ENCODE measurements at regions not wholly inside any gene's neighbourhood (a gene's known extent, or its start where the extent isn't known, plus 50 kb on each side); places are given as distances from the start of the nearest gene placed in this dataset.

GRCh38 chr5:122600924-122601323, 174.0 kb upstream of the SNX2 start:
- no peak for DNase-seq
- no peak overlapping the region for H3K27ac Mint-ChIP-seq
- H3K36me3 ChIP-seq (ENCODE audit: control insufficient read depth, insufficient read depth, low read length): no peaks in the 10 kb centered on the region
- H3K4me3 ChIP-seq (ENCODE audit: low read depth, low read length): no peak overlapping the region
- no peaks in the 10 kb centered on the region for H3K36me3 Mint-ChIP-seq
- no peaks in the 10 kb centered on the region for H3K27me3 ChIP-seq (ENCODE audit: control insufficient read depth, insufficient read depth, low read length)
- H3K4me1 ChIP-seq (ENCODE audit: control insufficient read depth, insufficient read depth, low read length, poor library complexity, severe bottlenecking): no peaks in the 10 kb centered on the region
- no peaks in the 10 kb centered on the region for H3K27me3 Mint-ChIP-seq
- H3K9me3 ChIP-seq (ENCODE audit: control insufficient read depth in 2 of 2, low read length in 2 of 2): no peaks in the 10 kb centered on the region
- no peak overlapping the region for H3K4me3 Mint-ChIP-seq
- ATAC-seq (ENCODE audit: low read depth in 2 of 2): no peak
- peaks cover 0 to 12% (median 3%) of the 10 kb centered on the region in 7 donors for H3K9me3 Mint-ChIP-seq
- H3K4me1 Mint-ChIP-seq: no peaks in the 10 kb centered on the region
- no peak overlapping the region for H3K27ac ChIP-seq (ENCODE audit: insufficient read depth, low read length, poor library complexity, severe bottlenecking)

DNA sequence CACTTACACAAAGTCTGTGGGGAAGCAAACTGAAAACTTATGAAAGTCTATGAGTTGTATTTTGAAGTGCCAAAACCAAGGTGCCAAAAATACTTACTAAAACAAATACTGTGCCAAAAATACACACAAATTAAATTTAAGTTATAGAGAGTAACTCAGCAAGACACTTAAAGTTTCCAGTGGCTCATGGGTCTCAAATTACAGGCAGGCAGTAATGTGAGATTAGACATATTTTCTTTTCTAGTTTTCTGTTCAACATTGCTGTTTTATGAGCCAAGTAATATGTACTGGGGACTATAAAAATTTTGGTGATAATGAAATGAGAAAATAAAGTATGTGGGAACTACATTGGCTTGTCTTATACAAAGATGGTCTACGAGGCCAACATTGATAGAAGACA, 172.2 kb upstream of the SNX2 start:
- Mint-ChIP-seq H3K27ac (no peak overlapping the region), H3K36me3 (no peaks in the 10 kb centered on the region), H3K4me1 (no peaks in the 10 kb centered on the region), H3K27me3 (no peaks in the 10 kb centered on the region), H3K4me3 (no peak overlapping the region), H3K9me3 (peaks cover 0 to 7% (median 2%) of the 10 kb centered on the region in 7 donors)
- H3K4me3 ChIP-seq (ENCODE audit: low read depth, low read length): no peak overlapping the region
- H3K27me3 ChIP-seq (ENCODE audit: control insufficient read depth, insufficient read depth, low read length): no peaks in the 10 kb centered on the region
- H3K27ac ChIP-seq (ENCODE audit: insufficient read depth, low read length, poor library complexity, severe bottlenecking): no peak overlapping the region
- DNase-seq: no peak
- no peaks in the 10 kb centered on the region for H3K9me3 ChIP-seq (ENCODE audit: control insufficient read depth in 2 of 2, low read length in 2 of 2)
- H3K4me1 ChIP-seq (ENCODE audit: control insufficient read depth, insufficient read depth, low read length, poor library complexity, severe bottlenecking): no peaks in the 10 kb centered on the region
- ATAC-seq (ENCODE audit: low read depth in 2 of 2): no peak
- H3K36me3 ChIP-seq (ENCODE audit: control insufficient read depth, insufficient read depth, low read length): no peaks in the 10 kb centered on the region

DNA sequence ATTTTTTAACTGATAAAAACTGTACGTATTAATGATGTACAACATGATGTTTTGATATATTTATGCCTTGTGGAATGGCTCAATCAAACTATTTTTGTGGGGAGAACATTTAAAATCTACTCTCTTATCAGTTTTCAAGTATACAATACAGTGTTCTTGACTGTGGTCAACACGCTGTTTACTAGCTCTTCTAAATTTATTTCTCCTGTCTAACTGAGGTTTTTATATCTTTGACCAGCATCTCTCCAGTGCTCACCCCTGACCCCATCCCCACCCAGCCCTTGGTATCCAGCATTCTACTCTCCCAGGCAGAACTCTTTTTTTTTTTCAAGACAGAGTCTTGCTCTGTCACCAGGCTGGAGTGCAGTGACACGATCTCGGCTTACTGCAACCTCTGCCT, 169.6 kb upstream of the SNX2 start:
- H3K4me1 Mint-ChIP-seq: no peaks in the 10 kb centered on the region
- no peak overlapping the region for H3K4me3 Mint-ChIP-seq
- Histone ChIP-seq H3K4me3 (ENCODE audit: low read depth, low read length) (no peak overlapping the region), H3K27ac (ENCODE audit: insufficient read depth, low read length, poor library complexity, severe bottlenecking) (no peak overlapping the region), H3K36me3 (ENCODE audit: control insufficient read depth, insufficient read depth, low read length) (no peaks in the 10 kb centered on the region), H3K9me3 (ENCODE audit: control insufficient read depth in 2 of 2, low read length in 2 of 2) (no peaks in the 10 kb centered on the region), H3K27me3 (ENCODE audit: control insufficient read depth, insufficient read depth, low read length) (no peaks in the 10 kb centered on the region), H3K4me1 (ENCODE audit: control insufficient read depth, insufficient read depth, low read length, poor library complexity, severe bottlenecking) (no peaks in the 10 kb centered on the region)
- H3K27ac Mint-ChIP-seq: no peak overlapping the region
- no peak for DNase-seq
- ATAC-seq (ENCODE audit: low read depth in 2 of 2): no peak
- peaks cover 0 to 6% (median under 1%) of the 10 kb centered on the region in 7 donors for H3K9me3 Mint-ChIP-seq
- no peaks in the 10 kb centered on the region for H3K27me3 Mint-ChIP-seq
- H3K36me3 Mint-ChIP-seq: no peaks in the 10 kb centered on the region

- Mint-ChIP-seq H3K4me3 (no peak overlapping the region), H3K27ac (no peak overlapping the region), H3K36me3 (no peaks in the 10 kb centered on the region), H3K27me3 (no peaks in the 10 kb centered on the region), H3K4me1 (no peaks in the 10 kb centered on the region), H3K9me3 (no peaks in the 10 kb centered on the region)
- H3K4me3 ChIP-seq (ENCODE audit: low read depth, low read length): no peak overlapping the region
- H3K36me3 ChIP-seq (ENCODE audit: control insufficient read depth, insufficient read depth, low read length): no peaks in the 10 kb centered on the region
- no peaks in the 10 kb centered on the region for H3K27me3 ChIP-seq (ENCODE audit: control insufficient read depth, insufficient read depth, low read length)
- H3K4me1 ChIP-seq (ENCODE audit: control insufficient read depth, insufficient read depth, low read length, poor library complexity, severe bottlenecking): no peaks in the 10 kb centered on the region
- H3K9me3 ChIP-seq (ENCODE audit: control insufficient read depth in 2 of 2, low read length in 2 of 2): no peaks in the 10 kb centered on the region
- DNase-seq: no peak
- no peak overlapping the region for H3K27ac ChIP-seq (ENCODE audit: insufficient read depth, low read length, poor library complexity, severe bottlenecking)
- ATAC-seq (ENCODE audit: low read depth in 2 of 2): no peak
Observed at GRCh38 chr5:122607818-122608217, 167.1 kb upstream of the SNX2 start.

GRCh38 chr5:122608222-122608621, 166.7 kb upstream of the SNX2 start:
- DNase-seq (no peak), ATAC-seq (ENCODE audit: low read depth in 2 of 2) (no peak)
- no peaks in the 10 kb centered on the region for H3K4me1 Mint-ChIP-seq
- Histone ChIP-seq H3K36me3 (ENCODE audit: control insufficient read depth, insufficient read depth, low read length) (no peaks in the 10 kb centered on the region), H3K27me3 (ENCODE audit: control insufficient read depth, insufficient read depth, low read length) (no peaks in the 10 kb centered on the region), H3K4me1 (ENCODE audit: control insufficient read depth, insufficient read depth, low read length, poor library complexity, severe bottlenecking) (no peaks in the 10 kb centered on the region), H3K9me3 (ENCODE audit: control insufficient read depth in 2 of 2, low read length in 2 of 2) (no peaks in the 10 kb centered on the region), H3K27ac (ENCODE audit: insufficient read depth, low read length, poor library complexity, severe bottlenecking) (no peak overlapping the region), H3K4me3 (ENCODE audit: low read depth, low read length) (no peak overlapping the region)
- no peak overlapping the region for H3K4me3 Mint-ChIP-seq
- no peak overlapping the region for H3K27ac Mint-ChIP-seq
- H3K27me3 Mint-ChIP-seq: no peaks in the 10 kb centered on the region
- no peaks in the 10 kb centered on the region for H3K36me3 Mint-ChIP-seq
- no peaks in the 10 kb centered on the region for H3K9me3 Mint-ChIP-seq

DNA sequence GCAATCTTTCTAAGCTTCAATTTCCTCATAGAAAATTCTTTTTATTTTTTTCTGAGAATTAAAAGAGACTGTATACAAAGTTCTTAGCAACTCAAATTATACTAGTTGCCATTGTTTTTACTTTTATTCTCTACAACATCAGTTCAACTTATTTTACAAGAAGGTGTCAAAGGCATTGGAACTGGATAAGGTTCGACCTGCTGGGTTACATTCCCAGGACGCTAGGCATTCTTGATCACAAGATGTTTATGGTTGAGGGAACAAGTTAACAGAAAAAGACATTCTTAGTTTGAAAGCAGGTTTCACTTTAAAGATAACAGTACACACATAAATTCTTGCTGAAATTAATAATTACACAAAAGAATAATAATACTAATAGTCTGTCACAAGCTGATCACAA, 163.5 kb upstream of the SNX2 start:
- no peak for ATAC-seq (ENCODE audit: low read depth in 2 of 2)

DNA sequence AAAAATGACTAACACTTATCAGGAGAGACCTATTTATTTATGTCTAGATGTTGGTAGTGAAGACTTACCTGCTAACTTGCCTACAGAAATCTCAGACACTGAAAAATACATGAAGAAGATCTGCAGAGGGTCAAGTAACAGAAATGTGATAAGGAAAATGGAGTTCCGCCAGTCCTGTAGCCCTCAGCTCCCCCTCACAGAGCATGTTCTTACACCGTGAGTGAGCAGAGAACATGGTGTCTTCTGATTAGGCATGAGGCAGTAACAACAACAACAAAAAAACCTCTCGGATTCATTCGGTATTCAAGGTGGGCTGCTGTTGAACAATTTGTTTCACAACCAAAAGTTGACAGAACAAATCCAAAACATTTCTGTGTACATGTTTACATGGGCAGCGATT, 162.0 kb upstream of the SNX2 start:
- Mint-ChIP-seq H3K36me3 (no peaks in the 10 kb centered on the region), H3K4me1 (no peaks in the 10 kb centered on the region), H3K27me3 (no peaks in the 10 kb centered on the region), H3K4me3 (no peak overlapping the region), H3K27ac (no peak overlapping the region), H3K9me3 (peaks cover 0 to 2% (median 0%) of the 10 kb centered on the region in 7 donors)
- no peak overlapping the region for H3K4me3 ChIP-seq (ENCODE audit: low read depth, low read length)
- no peaks in the 10 kb centered on the region for H3K4me1 ChIP-seq (ENCODE audit: control insufficient read depth, insufficient read depth, low read length, poor library complexity, severe bottlenecking)
- H3K9me3 ChIP-seq (ENCODE audit: control insufficient read depth in 2 of 2, low read length in 2 of 2): no peaks in the 10 kb centered on the region
- no peak for DNase-seq
- H3K27me3 ChIP-seq (ENCODE audit: control insufficient read depth, insufficient read depth, low read length): no peaks in the 10 kb centered on the region
- no peak for ATAC-seq (ENCODE audit: low read depth in 2 of 2)
- no peaks in the 10 kb centered on the region for H3K36me3 ChIP-seq (ENCODE audit: control insufficient read depth, insufficient read depth, low read length)
- no peak overlapping the region for H3K27ac ChIP-seq (ENCODE audit: insufficient read depth, low read length, poor library complexity, severe bottlenecking)

More for the DNA sequence above, 163.5 kb upstream of the SNX2 start:
- H3K27ac Mint-ChIP-seq: no peak overlapping the region
- H3K27me3 ChIP-seq (ENCODE audit: control insufficient read depth, insufficient read depth, low read length): no peaks in the 10 kb centered on the region
- H3K4me1 ChIP-seq (ENCODE audit: control insufficient read depth, insufficient read depth, low read length, poor library complexity, severe bottlenecking): no peaks in the 10 kb centered on the region
- no peaks in the 10 kb centered on the region for H3K9me3 ChIP-seq (ENCODE audit: control insufficient read depth in 2 of 2, low read length in 2 of 2)
- H3K9me3 Mint-ChIP-seq: no peaks in the 10 kb centered on the region
- H3K27me3 Mint-ChIP-seq: no peaks in the 10 kb centered on the region
- DNase-seq: no peak
- no peaks in the 10 kb centered on the region for H3K36me3 ChIP-seq (ENCODE audit: control insufficient read depth, insufficient read depth, low read length)
- no peak overlapping the region for H3K4me3 Mint-ChIP-seq
- H3K27ac ChIP-seq (ENCODE audit: insufficient read depth, low read length, poor library complexity, severe bottlenecking): no peak overlapping the region
- H3K36me3 Mint-ChIP-seq: no peaks in the 10 kb centered on the region
- no peaks in the 10 kb centered on the region for H3K4me1 Mint-ChIP-seq
- H3K4me3 ChIP-seq (ENCODE audit: low read depth, low read length): no peak overlapping the region

GRCh38 chr5:122615146-122615545, 159.7 kb upstream of the SNX2 start:
- Histone ChIP-seq H3K4me3 (ENCODE audit: low read depth, low read length) (no peak overlapping the region), H3K27ac (ENCODE audit: insufficient read depth, low read length, poor library complexity, severe bottlenecking) (no peak overlapping the region), H3K36me3 (ENCODE audit: control insufficient read depth, insufficient read depth, low read length) (no peaks in the 10 kb centered on the region), H3K27me3 (ENCODE audit: control insufficient read depth, insufficient read depth, low read length) (no peaks in the 10 kb centered on the region), H3K9me3 (ENCODE audit: control insufficient read depth in 2 of 2, low read length in 2 of 2) (no peaks in the 10 kb centered on the region), H3K4me1 (ENCODE audit: control insufficient read depth, insufficient read depth, low read length, poor library complexity, severe bottlenecking) (no peaks in the 10 kb centered on the region)
- Mint-ChIP-seq H3K4me3 (no peak overlapping the region), H3K27ac (no peak overlapping the region), H3K27me3 (no peaks in the 10 kb centered on the region), H3K4me1 (no peaks in the 10 kb centered on the region), H3K9me3 (peaks cover 0 to 2% (median 0%) of the 10 kb centered on the region in 7 donors), H3K36me3 (no peaks in the 10 kb centered on the region)
- DNase-seq (no peak), ATAC-seq (ENCODE audit: low read depth in 2 of 2) (no peak)

Measured in CD4-positive, CD25-positive, alpha-beta regulatory T cell (primary cell).